IMR-90 (cell line): ENCODE measurements at regions not wholly inside any gene's neighbourhood (a gene's known extent, or its start where the extent isn't known, plus 50 kb on each side); places are given as distances from the start of the nearest gene placed in this dataset.

ENCODE experiments used
- ATAC-seq: fragments of 200-7000 bp; cut with Tn5 transposase; 2 replicates; pipeline ENCODE4 v1.9.1; 2020; ENCODE audit warnings: low read depth, mild to moderate bottlenecking, moderate library complexity
- BruUV-seq: library from RNA; stranded (reverse); fragments of 400-500 nt; replicated peaks from 2 replicates; lab custom pipeline; 2021; lab: Mats Ljungman, UMichigan
- CTCF ChIA-PET: fragments of 300-600 bp; formaldehyde crosslinking; extraction: SDS; loops from one replicate; lab custom pipeline; 2021; ENCODE audit warnings: antibody characterized with exemption; lab: Yijun Ruan, JAX
- POLR2A ChIA-PET: fragments of 300-600 bp; sonication (Branson Sonifier 250); formaldehyde crosslinking; loops from one replicate; lab custom pipeline; 2022; ENCODE audit warnings: antibody characterized with exemption; ENCODE audit not compliant: unreplicated experiment; lab: Charles Lee
- DNase-seq: peaks from one replicate; pipeline ENCODE4 v3.0.0; 2013
- H2AFZ ChIP-seq: replicated peaks from 2 replicates; pipeline ENCODE3; 2013; ENCODE audit warnings: low read length, mild to moderate bottlenecking; ENCODE audit not compliant: poor library complexity
- H2AK5ac ChIP-seq: 2 replicates; pipeline ENCODE4 v1.6.1; 2013; ENCODE audit warnings: low read depth, low read length, inconsistent platforms
- H2AK9ac ChIP-seq: replicated peaks from 2 replicates; pipeline ENCODE3; 2013; ENCODE audit warnings: mild to moderate bottlenecking, low read depth, low read length, moderate library complexity; ENCODE audit not compliant: poor library complexity
- H2BK120ac ChIP-seq: 2 replicates; pipeline ENCODE4 v1.6.1; 2013; ENCODE audit warnings: low read depth, low read length, inconsistent platforms
- H2BK15ac ChIP-seq: 3 replicates; pipeline ENCODE4 v1.6.1; 2013; ENCODE audit warnings: low read depth, low read length, inconsistent platforms
- H2BK20ac ChIP-seq: 2 replicates; pipeline ENCODE4 v1.6.1; 2013; ENCODE audit warnings: low read depth, mild to moderate bottlenecking, inconsistent platforms, low read length, moderate library complexity
- H2BK5ac ChIP-seq: 2 replicates; pipeline ENCODE4 v1.6.1; 2013; ENCODE audit warnings: mild to moderate bottlenecking, low read depth, low read length, inconsistent platforms; ENCODE audit not compliant: poor library complexity, severe bottlenecking
- H3K14ac ChIP-seq: replicated peaks from 2 replicates; pipeline ENCODE4 v1.6.1; 2013; ENCODE audit warnings: low read depth, low read length, inconsistent platforms
- H3K18ac ChIP-seq: 2 replicates; pipeline ENCODE4 v1.6.1; 2013; ENCODE audit warnings: low read depth, low read length, control low read depth
- H3K23ac ChIP-seq: 2 replicates; pipeline ENCODE4 v1.6.1; 2013; ENCODE audit warnings: low read depth, low read length, inconsistent platforms
- H3K27ac ChIP-seq: 2 replicates; pipeline ENCODE4 v1.5.1; 2013; ENCODE audit warnings: mild to moderate bottlenecking, control low read depth, low read length; ENCODE audit not compliant: insufficient read depth
- H3K27me3 ChIP-seq: 2 replicates; pipeline ENCODE4 v1.6.1; 2013; ENCODE audit warnings: low read length; ENCODE audit not compliant: control insufficient read depth, insufficient read depth
- H3K36me3 ChIP-seq: 2 replicates; pipeline ENCODE4 v1.6.1; 2013; ENCODE audit warnings: low read length, mixed read lengths; ENCODE audit not compliant: control insufficient read depth, insufficient read depth
- H3K4ac ChIP-seq: 2 replicates; pipeline ENCODE4 v1.6.1; 2013; ENCODE audit warnings: low read depth, low read length, inconsistent platforms
- H3K4me1 ChIP-seq: 2 replicates; pipeline ENCODE4 v1.6.1; 2013; ENCODE audit warnings: low read length, mixed read lengths; ENCODE audit not compliant: control insufficient read depth, insufficient read depth
- H3K4me2 ChIP-seq: 2 replicates; pipeline ENCODE4 v1.6.1; 2013; ENCODE audit warnings: low read depth, mild to moderate bottlenecking, control low read depth, low read length, moderate library complexity
- H3K4me3 ChIP-seq: 2 replicates; pipeline ENCODE4 v1.5.1; 2013; ENCODE audit warnings: low read depth, mild to moderate bottlenecking, control low read depth, low read length, moderate library complexity; ENCODE audit not compliant: insufficient read depth
- H3K56ac ChIP-seq: 2 replicates; pipeline ENCODE4 v1.6.1; 2013; ENCODE audit warnings: low read length, inconsistent platforms; ENCODE audit not compliant: insufficient read depth; ENCODE audit errors: extremely low read depth
- H3K79me1 ChIP-seq, 2 experiments: 2 replicates each; pipeline ENCODE4 v1.6.1; 2013; ENCODE audit warnings: low read length in 2 of 2, inconsistent platforms in 1 of 2, low read depth in 1 of 2
- H3K9ac ChIP-seq: 2 replicates; pipeline ENCODE4 v1.6.1; 2013; ENCODE audit warnings: low read depth, low read length, control low read depth
- H3K9me1 ChIP-seq: 2 replicates; pipeline ENCODE4 v1.6.1; 2013; ENCODE audit warnings: low read length, inconsistent platforms; ENCODE audit not compliant: insufficient read depth
- H3K9me3 ChIP-seq: 2 replicates; pipeline ENCODE4 v1.6.1; 2013; ENCODE audit warnings: low read length; ENCODE audit not compliant: control insufficient read depth, insufficient read depth
- H4K20me1 ChIP-seq: 2 replicates; pipeline ENCODE4 v1.6.1; 2013; ENCODE audit warnings: low read length, inconsistent platforms; ENCODE audit not compliant: insufficient read depth
- H4K5ac ChIP-seq: 2 replicates; pipeline ENCODE4 v1.6.1; 2013; ENCODE audit warnings: mild to moderate bottlenecking, low read depth, low read length, control low read depth
- H4K8ac ChIP-seq, 2 experiments: 2 replicates each; pipeline ENCODE4 v1.6.1; 2013; ENCODE audit warnings: low read depth in 2 of 2, low read length in 2 of 2, control low read depth in 1 of 2, inconsistent platforms in 1 of 2
- H4K91ac ChIP-seq: 2 replicates; pipeline ENCODE4 v1.6.1; 2013; ENCODE audit warnings: low read depth, low read length, inconsistent platforms; ENCODE audit not compliant: insufficient read depth
- CEBPB ChIP-seq: IDR thresholded peaks from 2 replicates; pipeline ENCODE4 v1.6.1; 2012; ENCODE audit warnings: low read depth, low read length, improper control_type of control experiment
- CHD1 ChIP-seq: IDR thresholded peaks from 2 replicates; pipeline ENCODE4 v1.6.1; 2012; ENCODE audit warnings: low read depth, low read length, improper control_type of control experiment
- FOS ChIP-seq: fragments of 150-350 bp; IDR thresholded peaks from 2 replicates; pipeline ENCODE4 v1.6.1; 2016; ENCODE audit warnings: low read depth, low read length
- WGBS, 2 experiments: methylation state at CpG; one replicate each; pipeline versions ENCODE4 v1.1.5 to v1.1.7; 2013; ENCODE audit warnings: missing lambda C conversion rate in 2 of 2; ENCODE audit not compliant: insufficient read length in 1 of 2; ENCODE audit errors: extremely low coverage in 2 of 2; 5-methylcytosine and 5-hydroxymethylcytosine counted together
- dilution Hi-C: fragments of 300-500 bp; cut with HindIII; formaldehyde crosslinking; loops from one replicate; pipeline ENCODE4 v1.14.3; 2018; ENCODE audit warnings: low sequenced_read_pairs; ENCODE audit not compliant: unreplicated experiment
- in situ Hi-C: fragments of 300-500 bp; cut with MboI; formaldehyde crosslinking; loops from 3 replicates; pipeline ENCODE4 v1.14.3; 2019; ENCODE audit warnings: low sequenced_read_pairs, inconsistent platforms, mixed read lengths
- intact Hi-C: fragments of 100-400 bp; cut with micrococcal nuclease; formaldehyde crosslinking; loops from 2 replicates; pipeline ENCODE4 v1.10.0; 2022

GRCh38 chr6:74519163-74519562 is 686.7 kb downstream of the COL12A1 start:
- Histone ChIP-seq H3K23ac (no peak overlapping the region), H3K9ac (no peak overlapping the region), H3K14ac (no peak overlapping the region), H2BK15ac (no peak overlapping the region), H3K27ac (no peak overlapping the region), H3K4me1 (no peaks in the 10 kb centered on the region), H3K36me3 (no peaks in the 10 kb centered on the region), H3K4ac (no peak overlapping the region), H4K5ac (no peak overlapping the region), H3K27me3 (no peaks in the 10 kb centered on the region), H2AK9ac (no peak overlapping the region), H2BK120ac (no peak overlapping the region), H2AFZ (no peak overlapping the region), H2AK5ac (no peak overlapping the region), H4K8ac (no peak overlapping the region), H2BK20ac (no peak overlapping the region), H4K20me1 (no peaks in the 10 kb centered on the region), H3K79me1 (no peaks in the 10 kb centered on the region), H2BK5ac (no peak overlapping the region), H4K91ac (no peak overlapping the region), H3K56ac (no peak overlapping the region), H3K4me3 (no peak overlapping the region), H3K18ac (no peak overlapping the region), H3K4me2 (no peak overlapping the region), H3K9me1 (no peaks in the 10 kb centered on the region), H3K9me3 (no peaks in the 10 kb centered on the region)
- in situ Hi-C loops (no loop called here), dilution Hi-C loops (no loop called here), intact Hi-C loops (no loop called here)
- ATAC-seq (peak; percentile 84), DNase-seq (peak; percentile 81)
- no peak for TF ChIP-seq CHD1
- peak; percentile 80; the same call in 1 of the 2 replicates for TF ChIP-seq CEBPB
- TF ChIP-seq FOS = peak; percentile 54; the same call in 1 of the 2 replicates
- BruUV-seq = no TSS peak
- CTCF ChIA-PET = interaction anchor here (1.4 kb wide), 1 partner anchor 11 kb away, joined by 3 read pairs; no protein-coding TSS in a partner anchor
- no CpG with 5 or more reads among the region's 1 CpG for WGBS, 2 experiments
- POLR2A ChIA-PET = no interaction called here
